Muscle layer of colon (tissue), 2 donors: ENCODE measurements at regions not wholly inside any gene's neighbourhood (a gene's known extent, or its start where the extent isn't known, plus 50 kb on each side); places are given as distances from the start of the nearest gene placed in this dataset.

Experiments used
- H3K27ac ChIP-seq: one replicate; pipeline ENCODE4 v1.7.0; 2013; ENCODE audit warnings: low read depth, mild to moderate bottlenecking, low read length, moderate library complexity
- H3K27me3 ChIP-seq, 2 donors: one replicate each; pipeline ENCODE4 v1.7.0; 2013; ENCODE audit warnings: low read length in 2 of 2, mild to moderate bottlenecking in 2 of 2; ENCODE audit not compliant: insufficient read depth in 2 of 2, control insufficient read depth in 1 of 2
- H3K36me3 ChIP-seq: one replicate; pipeline ENCODE4 v1.7.0; 2013; ENCODE audit warnings: mild to moderate bottlenecking, low read length; ENCODE audit not compliant: insufficient read depth
- H3K4me1 ChIP-seq: one replicate; pipeline ENCODE4 v1.7.0; 2013; ENCODE audit warnings: mild to moderate bottlenecking, low read length; ENCODE audit not compliant: insufficient read depth
- H3K4me3 ChIP-seq, 2 donors: one replicate each; pipeline ENCODE4 v1.7.0; 2013; ENCODE audit warnings: low read length in 2 of 2, low read depth in 1 of 2, mild to moderate bottlenecking in 1 of 2, moderate library complexity in 1 of 2
- H3K9ac ChIP-seq: one replicate; pipeline ENCODE4 v1.7.0; 2013; ENCODE audit warnings: low read length
- H3K9me3 ChIP-seq: one replicate; pipeline ENCODE4 v1.7.0; 2013; ENCODE audit warnings: mild to moderate bottlenecking, low read length
- donor health status: abdominal sarcoma.
- donor health status: Adenocarcinoma of cecum.

DNA sequence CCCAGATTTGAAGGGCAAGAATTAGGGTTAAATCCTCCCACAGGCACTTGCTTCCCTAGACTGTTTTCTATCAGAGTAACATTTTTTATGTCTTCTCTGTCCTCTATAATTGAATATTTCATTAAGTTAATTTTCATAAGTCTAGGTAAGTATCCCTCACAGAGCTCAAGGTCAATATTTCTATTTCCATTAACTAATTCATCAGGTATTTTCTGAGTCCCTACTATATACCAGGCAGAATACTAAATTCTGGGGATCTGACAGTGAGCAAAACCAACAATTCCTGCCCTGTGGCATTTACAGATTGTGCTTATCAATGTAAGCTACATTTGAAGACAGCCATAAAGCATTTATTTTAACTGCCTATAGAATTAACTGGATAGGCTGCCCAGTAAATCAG is 86.4 kb upstream of the RBBP8 start:
- Histone ChIP-seq H3K36me3 (no peaks in the 10 kb centered on the region), H3K4me3 (no peak overlapping the region), H3K27me3 (no peaks in the 10 kb centered on the region), H3K9me3 (no peaks in the 10 kb centered on the region), H3K9ac (no peak overlapping the region), H3K4me1 (no peaks in the 10 kb centered on the region), H3K27ac (no peak overlapping the region)

DNA sequence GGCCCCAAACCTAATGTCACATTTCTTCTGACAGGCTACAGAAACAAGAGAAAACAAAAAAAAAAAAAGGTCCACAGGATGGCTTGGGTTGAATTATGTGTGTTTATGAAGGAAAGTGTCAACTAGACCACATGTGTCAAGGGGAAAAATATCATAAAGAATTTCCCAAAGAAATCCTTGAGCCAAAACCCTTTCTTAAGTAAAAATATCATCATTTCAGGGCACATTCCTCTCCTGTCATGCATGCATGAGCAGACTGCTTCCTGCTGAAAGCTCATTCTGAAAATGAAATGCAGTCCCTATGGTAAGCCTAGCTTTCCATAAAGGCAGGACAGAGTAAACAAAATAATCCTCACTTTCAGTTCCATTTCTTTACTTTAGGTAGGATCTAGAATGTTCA is 85.7 kb upstream of the RBBP8 start:
- Histone ChIP-seq H3K27me3 (no peaks in the 10 kb centered on the region), H3K27ac (no peak overlapping the region), H3K9ac (no peak overlapping the region), H3K36me3 (no peaks in the 10 kb centered on the region), H3K9me3 (no peaks in the 10 kb centered on the region), H3K4me3 (no peak overlapping the region), H3K4me1 (no peaks in the 10 kb centered on the region)

DNA sequence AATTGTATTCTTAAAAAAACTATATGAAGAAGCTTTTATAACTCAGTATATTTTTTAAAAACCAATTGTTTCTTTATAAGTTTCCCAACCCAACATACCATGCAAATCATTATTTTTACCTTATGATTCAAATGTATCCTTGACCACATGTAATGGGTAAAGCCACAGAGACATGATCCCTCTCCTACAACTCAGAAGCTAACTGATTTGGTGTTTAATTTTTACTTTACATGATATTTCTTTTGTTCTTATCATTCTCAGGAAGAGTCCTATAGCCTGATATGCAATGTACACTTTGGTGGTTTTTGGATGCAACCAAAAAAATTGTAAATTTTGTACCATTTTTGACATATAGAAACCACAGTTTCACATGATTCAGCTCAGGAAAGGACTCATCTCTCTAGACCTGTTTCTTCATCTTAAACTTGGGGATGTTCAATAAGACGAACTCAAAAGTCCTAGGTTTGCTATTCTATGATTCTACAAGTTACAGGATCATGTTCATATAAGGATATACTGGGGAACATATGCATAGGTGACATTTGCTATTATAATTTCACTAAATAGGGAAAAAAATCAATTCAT is 85.2 kb upstream of the RBBP8 start:
- H3K4me1 ChIP-seq = no peaks in the 10 kb centered on the region
- no peaks in the 10 kb centered on the region for H3K27me3 ChIP-seq
- H3K4me3 ChIP-seq = no peak overlapping the region
- H3K27ac ChIP-seq = no peak overlapping the region
- H3K9me3 ChIP-seq = no peaks in the 10 kb centered on the region
- H3K9ac ChIP-seq = no peak overlapping the region
- H3K36me3 ChIP-seq = no peaks in the 10 kb centered on the region

DNA sequence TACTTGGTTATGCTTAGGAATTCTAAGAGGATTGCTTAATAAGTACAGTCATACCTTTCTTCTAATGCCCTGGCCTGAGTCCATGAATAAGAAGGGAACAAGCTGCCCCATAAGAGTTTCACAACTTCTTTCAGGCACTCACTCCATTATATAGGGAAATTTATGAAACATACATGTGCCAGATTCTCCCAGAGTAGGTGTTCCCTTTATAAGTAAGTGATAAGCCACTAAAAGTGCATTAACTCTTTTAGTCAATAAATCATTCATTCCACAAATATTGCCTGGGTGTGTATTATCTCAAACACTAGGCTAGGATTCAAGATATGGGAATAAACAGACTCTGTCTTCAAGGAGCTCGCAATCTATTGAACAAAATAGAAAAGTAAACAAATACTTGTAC is 84.5 kb upstream of the RBBP8 start:
- H3K9me3 ChIP-seq = no peaks in the 10 kb centered on the region
- H3K27ac ChIP-seq = no peak overlapping the region
- H3K4me3 ChIP-seq = no peak overlapping the region
- H3K9ac ChIP-seq = no peak overlapping the region
- no peaks in the 10 kb centered on the region for H3K36me3 ChIP-seq
- no peaks in the 10 kb centered on the region for H3K4me1 ChIP-seq
- no peaks in the 10 kb centered on the region for H3K27me3 ChIP-seq

DNA sequence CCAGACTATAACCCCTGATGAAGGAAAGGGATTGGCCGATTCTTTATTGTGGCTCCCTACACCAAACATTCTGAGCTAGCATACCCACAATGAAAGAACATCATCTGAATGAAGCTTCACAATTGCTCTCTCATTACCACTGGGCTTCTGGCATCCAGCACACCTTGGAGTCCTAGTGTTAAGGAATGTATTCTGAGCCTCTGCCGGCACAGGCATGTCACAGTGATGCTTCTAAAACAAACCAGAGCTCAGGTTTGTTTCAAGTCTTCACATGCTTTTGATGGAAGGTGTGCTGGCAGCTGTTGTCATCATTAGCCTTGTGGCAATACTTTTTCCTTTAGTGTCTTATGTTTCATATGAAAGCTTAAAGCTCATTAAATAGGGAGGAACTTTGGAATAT is 76.3 kb upstream of the RBBP8 start:
- H3K27me3 ChIP-seq = no peaks in the 10 kb centered on the region
- H3K4me1 ChIP-seq = no peaks in the 10 kb centered on the region
- no peak overlapping the region for H3K27ac ChIP-seq
- no peak overlapping the region for H3K4me3 ChIP-seq
- no peaks in the 10 kb centered on the region for H3K9me3 ChIP-seq
- no peaks in the 10 kb centered on the region for H3K36me3 ChIP-seq
- H3K9ac ChIP-seq = no peak overlapping the region

DNA sequence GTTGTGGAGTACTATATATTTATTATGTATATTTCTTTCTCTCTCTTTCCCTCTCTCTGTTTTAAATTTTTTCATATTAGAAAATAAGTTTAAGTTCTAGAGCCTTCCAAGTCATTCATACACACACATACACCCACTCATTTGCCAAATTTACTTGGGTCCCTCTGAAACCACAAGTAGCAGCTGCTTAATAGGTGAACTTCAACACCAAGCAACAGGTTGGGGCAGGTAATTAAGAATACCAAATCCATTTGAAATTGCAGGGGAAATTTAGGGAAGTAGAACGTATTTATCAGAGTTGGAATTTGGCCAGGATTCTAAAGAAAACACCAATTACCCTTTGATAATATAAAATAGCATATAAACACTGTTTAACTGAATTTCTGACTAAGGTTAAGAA is 75.0 kb upstream of the RBBP8 start:
- H3K9me3 ChIP-seq = no peaks in the 10 kb centered on the region
- H3K9ac ChIP-seq = no peak overlapping the region
- H3K27ac ChIP-seq = no peak overlapping the region
- no peaks in the 10 kb centered on the region for H3K27me3 ChIP-seq
- H3K4me3 ChIP-seq = no peak overlapping the region
- no peaks in the 10 kb centered on the region for H3K4me1 ChIP-seq
- no peaks in the 10 kb centered on the region for H3K36me3 ChIP-seq

DNA sequence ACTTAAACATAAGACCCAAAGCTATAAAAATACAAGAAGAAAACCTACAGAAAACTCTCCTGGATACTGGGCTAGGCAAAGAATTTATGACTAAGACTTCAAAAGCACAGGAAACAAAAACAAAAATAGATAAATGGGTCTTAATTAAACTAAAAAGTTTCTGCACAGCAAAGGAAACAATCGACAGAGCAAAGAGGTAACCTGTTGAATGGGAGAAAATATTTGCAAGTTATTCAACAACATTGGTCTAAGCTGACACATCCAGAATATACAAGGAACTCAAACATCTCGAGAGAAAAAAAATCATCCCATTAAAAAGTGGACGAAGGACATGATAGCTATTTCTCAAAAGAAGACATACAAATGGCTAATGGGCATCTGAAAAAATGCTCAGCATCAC is 72.3 kb upstream of the RBBP8 start:
- no peaks in the 10 kb centered on the region for H3K36me3 ChIP-seq
- H3K4me1 ChIP-seq = no peaks in the 10 kb centered on the region
- no peak overlapping the region for H3K4me3 ChIP-seq
- no peak overlapping the region for H3K9ac ChIP-seq
- H3K27ac ChIP-seq = no peak overlapping the region
- no peaks in the 10 kb centered on the region for H3K27me3 ChIP-seq
- H3K9me3 ChIP-seq = no peaks in the 10 kb centered on the region

DNA sequence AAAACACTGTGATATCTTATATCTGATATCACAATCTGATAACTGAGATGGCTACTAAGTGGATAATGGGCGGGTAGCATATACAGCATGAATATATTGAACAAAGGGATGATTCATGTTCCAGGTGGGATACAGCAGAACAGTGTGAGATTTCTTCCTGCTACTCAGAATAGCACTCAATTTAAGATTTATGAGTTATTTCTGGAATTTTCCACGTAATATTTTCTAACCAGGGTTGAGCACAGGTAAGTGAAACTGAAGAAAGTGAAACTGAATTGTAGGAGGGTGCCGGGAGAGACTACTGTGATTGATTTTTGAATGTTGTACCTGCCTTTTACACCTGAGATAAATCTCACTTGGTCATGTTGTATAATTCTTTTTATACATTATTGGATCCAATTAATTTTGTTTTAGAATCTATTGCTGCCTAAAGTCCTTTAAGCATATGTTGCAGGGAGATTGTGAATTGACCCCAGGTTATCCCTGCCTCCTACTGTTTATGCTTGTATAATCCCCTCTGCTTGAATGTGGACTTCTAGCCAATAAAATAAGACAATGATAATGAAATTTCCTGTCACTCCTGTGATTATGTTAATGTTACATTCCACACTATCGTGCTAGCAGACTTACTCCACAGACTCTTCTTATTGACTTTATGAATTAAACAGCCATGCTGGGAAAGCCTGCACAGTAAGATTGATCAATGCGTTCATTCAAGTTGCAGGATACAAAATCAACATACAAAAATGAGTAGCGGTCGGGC is 67.6 kb upstream of the RBBP8 start:
- Histone ChIP-seq H3K4me3 (no peak overlapping the region), H3K9ac (no peak overlapping the region), H3K36me3 (no peaks in the 10 kb centered on the region), H3K4me1 (no peaks in the 10 kb centered on the region), H3K27ac (no peak overlapping the region), H3K27me3 (no peaks in the 10 kb centered on the region), H3K9me3 (no peaks in the 10 kb centered on the region)

DNA sequence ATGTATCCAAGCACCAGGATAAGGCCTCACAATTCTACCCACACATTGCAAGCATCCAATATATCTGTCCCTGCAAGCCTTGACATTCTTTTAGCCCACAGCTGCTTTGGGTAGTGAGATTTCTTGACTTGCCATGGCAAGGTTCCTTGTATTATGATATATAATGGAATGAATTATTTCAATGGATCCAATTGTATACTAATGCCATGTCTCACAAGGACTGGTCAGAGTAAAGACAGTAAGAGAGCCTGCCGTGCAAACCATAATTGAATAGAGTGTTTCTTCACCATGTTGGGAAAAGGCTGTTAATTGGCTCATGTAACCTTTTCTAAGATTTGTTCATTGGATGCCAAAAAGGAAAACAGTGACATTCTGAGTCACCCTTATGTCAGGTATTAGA is 64.3 kb upstream of the RBBP8 start:
- H3K9me3 ChIP-seq = no peaks in the 10 kb centered on the region
- H3K4me3 ChIP-seq = no peak overlapping the region
- no peak overlapping the region for H3K9ac ChIP-seq

DNA sequence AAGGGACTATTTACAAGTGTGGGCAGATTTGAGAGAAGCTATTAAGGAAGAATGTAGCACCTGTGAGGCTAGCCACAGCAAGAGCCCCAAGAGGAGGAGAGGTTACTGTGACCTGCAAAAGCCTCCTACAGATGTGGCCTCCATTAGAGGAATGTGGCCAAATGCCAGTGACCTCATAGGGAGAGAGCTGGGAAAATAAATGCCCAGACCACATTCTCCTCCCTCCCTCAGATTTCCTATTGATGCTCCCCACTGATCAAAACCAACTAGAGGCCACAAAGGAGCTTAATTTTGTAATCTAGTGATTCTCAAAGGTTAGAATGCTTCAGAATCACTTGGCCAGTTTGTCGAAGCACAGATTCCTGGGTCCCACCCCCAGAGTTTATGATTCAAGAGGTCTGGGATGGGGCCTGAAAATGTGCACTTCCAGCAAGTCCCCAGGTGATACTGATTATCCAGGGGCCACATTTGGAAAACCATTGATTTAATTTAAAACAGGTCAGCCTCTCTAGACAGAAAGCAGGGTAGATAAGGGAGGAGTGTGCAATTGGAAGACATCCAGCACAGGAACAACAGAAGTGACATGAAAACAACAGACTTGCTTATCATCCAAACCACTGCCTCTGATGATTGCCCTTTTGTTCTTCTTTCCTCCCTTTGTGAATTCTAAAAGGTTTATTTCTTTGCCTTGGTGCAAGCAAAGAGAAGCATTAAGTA is 61.2 kb upstream of the RBBP8 start:
- H3K4me1 ChIP-seq = no peaks in the 10 kb centered on the region
- H3K4me3 ChIP-seq = no peak overlapping the region
- H3K27me3 ChIP-seq = no peaks in the 10 kb centered on the region
- no peaks in the 10 kb centered on the region for H3K9me3 ChIP-seq
- no peak overlapping the region for H3K27ac ChIP-seq
- H3K36me3 ChIP-seq = no peaks in the 10 kb centered on the region
- no peak overlapping the region for H3K9ac ChIP-seq

More for the DNA sequence above, 64.3 kb upstream of the RBBP8 start:
- Histone ChIP-seq H3K27ac (no peak overlapping the region), H3K27me3 (no peaks in the 10 kb centered on the region), H3K4me1 (no peaks in the 10 kb centered on the region), H3K36me3 (no peaks in the 10 kb centered on the region)

DNA sequence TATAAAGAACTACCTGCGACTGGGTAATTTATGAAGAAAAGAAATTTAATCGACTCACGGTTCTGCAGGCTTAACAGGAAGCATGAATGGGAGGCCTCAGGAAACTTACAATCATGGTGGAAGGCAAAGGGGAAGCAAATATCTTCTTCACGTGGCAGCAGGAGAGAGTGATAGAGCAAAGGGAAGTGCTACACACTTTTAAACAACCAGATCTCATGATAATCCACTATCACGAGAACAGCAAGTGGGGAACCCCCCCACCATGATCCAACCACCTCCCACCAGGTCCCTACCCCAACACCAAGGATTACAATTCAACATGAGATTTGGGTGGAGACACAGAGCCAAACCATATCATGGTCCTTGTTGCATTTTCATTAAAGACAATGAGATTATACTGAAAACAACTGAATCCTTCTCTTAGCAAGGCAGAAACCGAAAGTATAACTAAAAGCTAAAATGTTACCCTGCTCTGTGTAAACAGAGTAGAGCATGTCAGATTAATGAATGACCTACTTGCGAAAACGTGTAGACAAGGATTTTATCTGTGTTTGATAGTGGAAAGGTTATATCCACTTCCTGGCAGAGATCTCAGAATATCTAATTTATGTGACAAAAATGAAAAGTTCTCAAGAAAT is 60.1 kb upstream of the RBBP8 start:
- no peaks in the 10 kb centered on the region for H3K9me3 ChIP-seq
- no peak overlapping the region for H3K4me3 ChIP-seq
- no peak overlapping the region for H3K27ac ChIP-seq

More for the DNA sequence above, 60.1 kb upstream of the RBBP8 start:
- Histone ChIP-seq H3K4me1 (no peaks in the 10 kb centered on the region), H3K36me3 (no peaks in the 10 kb centered on the region), H3K9ac (no peak overlapping the region), H3K27me3 (no peaks in the 10 kb centered on the region)
